ENCODE measurements at regions not wholly inside any gene's neighbourhood (a gene's known extent, or its start where the extent isn't known, plus 50 kb on each side); places are given as distances from the start of the nearest gene placed in this dataset.

DNA sequence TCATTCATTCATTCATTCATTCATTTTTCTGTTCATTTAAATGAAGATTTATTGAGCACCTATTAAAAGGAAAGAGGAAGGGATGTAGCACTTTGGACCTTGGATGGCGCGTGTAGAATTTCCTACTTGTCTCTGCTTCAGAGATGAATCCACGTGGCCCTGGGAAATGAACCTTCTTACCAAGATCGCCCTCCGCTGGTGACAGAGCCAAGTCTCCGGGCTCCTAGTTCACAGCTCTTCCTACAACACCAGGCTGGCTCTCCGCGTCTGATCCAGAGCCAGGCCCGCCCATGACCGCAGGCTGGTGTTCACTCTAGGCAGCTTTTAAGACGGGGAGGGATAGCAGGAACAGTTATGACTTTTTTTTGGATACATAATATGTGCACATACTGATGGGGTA, 70.9 kb upstream of the PIWIL1 start:
- no peaks in the 10 kb centered on the region for H3K9me3 ChIP-seq (ENCODE audit: low read depth, low read length)
- TF ChIP-seq, protein P1, sequence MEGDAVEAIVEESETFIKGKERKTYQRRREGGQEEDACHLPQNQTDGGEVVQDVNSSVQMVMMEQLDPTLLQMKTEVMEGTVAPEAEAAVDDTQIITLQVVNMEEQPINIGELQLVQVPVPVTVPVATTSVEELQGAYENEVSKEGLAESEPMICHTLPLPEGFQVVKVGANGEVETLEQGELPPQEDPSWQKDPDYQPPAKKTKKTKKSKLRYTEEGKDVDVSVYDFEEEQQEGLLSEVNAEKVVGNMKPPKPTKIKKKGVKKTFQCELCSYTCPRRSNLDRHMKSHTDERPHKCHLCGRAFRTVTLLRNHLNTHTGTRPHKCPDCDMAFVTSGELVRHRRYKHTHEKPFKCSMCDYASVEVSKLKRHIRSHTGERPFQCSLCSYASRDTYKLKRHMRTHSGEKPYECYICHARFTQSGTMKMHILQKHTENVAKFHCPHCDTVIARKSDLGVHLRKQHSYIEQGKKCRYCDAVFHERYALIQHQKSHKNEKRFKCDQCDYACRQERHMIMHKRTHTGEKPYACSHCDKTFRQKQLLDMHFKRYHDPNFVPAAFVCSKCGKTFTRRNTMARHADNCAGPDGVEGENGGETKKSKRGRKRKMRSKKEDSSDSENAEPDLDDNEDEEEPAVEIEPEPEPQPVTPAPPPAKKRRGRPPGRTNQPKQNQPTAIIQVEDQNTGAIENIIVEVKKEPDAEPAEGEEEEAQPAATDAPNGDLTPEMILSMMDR (IDR thresholded peaks at IDR 0.05; ENCODE audit: extremely low read depth, low read depth, low read length), result no peak
- H3K36me3 ChIP-seq (ENCODE audit: insufficient read depth, low read length), result no peaks in the 10 kb centered on the region
- no peak overlapping the region for H3K4me2 ChIP-seq (ENCODE audit: insufficient read depth, low read length)
- H3K79me2 ChIP-seq (ENCODE audit: insufficient read depth, low read length), result no peaks in the 10 kb centered on the region
- DNase-seq (ENCODE audit: insufficient read length, low spot score, missing footprints), result no peak
- H3K27ac ChIP-seq (ENCODE audit: low read depth, low read length), result no peak overlapping the region
- no peaks in the 10 kb centered on the region for H3K4me1 ChIP-seq (ENCODE audit: insufficient read depth, low read length)
- H3K27me3 ChIP-seq (ENCODE audit: insufficient read depth, low read length), result no peaks in the 10 kb centered on the region
- no peak overlapping the region for H2AFZ ChIP-seq (ENCODE audit: low read length)
- no peak overlapping the region for H3K4me3 ChIP-seq (ENCODE audit: insufficient read depth, low read length)
- H4K20me1 ChIP-seq (ENCODE audit: insufficient read depth, low read length), result no peaks in the 10 kb centered on the region

DNA sequence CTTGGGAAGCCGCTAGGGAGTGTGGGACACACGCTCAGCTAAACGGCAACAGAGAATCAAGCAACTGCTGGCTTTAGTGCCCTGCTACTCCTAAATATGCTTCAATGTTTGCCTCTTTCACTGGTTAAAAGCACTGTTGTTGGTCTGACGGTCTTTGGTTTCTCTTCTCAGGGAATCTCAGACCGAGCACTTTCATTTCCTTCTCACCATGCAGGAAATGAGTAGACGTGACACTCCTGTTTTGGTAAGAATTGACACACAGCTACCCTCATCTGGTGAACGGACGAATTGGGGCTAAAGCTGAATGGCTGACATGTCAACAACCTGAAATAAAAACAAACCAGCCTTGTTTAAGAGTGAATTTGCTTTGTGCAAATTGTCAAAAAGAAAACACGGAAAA, 57.5 kb upstream of the PIWIL1 start:
- H4K20me1 ChIP-seq (ENCODE audit: insufficient read depth, low read length), result no peaks in the 10 kb centered on the region
- peak overlapping the region; percentile 27 for H3K4me3 ChIP-seq (ENCODE audit: insufficient read depth, low read length)
- no peak for DNase-seq (ENCODE audit: insufficient read length, low spot score, missing footprints)
- no peaks in the 10 kb centered on the region for H3K27me3 ChIP-seq (ENCODE audit: insufficient read depth, low read length)
- TF ChIP-seq, protein P1 (IDR thresholded peaks at IDR 0.05; ENCODE audit: extremely low read depth, low read depth, low read length), result no peak
- H3K4me1 ChIP-seq (ENCODE audit: insufficient read depth, low read length), result no peaks in the 10 kb centered on the region
- H3K4me2 ChIP-seq (ENCODE audit: insufficient read depth, low read length), result no peak overlapping the region
- no peaks in the 10 kb centered on the region for H3K36me3 ChIP-seq (ENCODE audit: insufficient read depth, low read length)
- H3K27ac ChIP-seq (ENCODE audit: low read depth, low read length), result no peak overlapping the region
- no peaks in the 10 kb centered on the region for H3K79me2 ChIP-seq (ENCODE audit: insufficient read depth, low read length)
- H2AFZ ChIP-seq (ENCODE audit: low read length), result peak overlapping the region; percentile 25
- no peaks in the 10 kb centered on the region for H3K9me3 ChIP-seq (ENCODE audit: low read depth, low read length)

DNA sequence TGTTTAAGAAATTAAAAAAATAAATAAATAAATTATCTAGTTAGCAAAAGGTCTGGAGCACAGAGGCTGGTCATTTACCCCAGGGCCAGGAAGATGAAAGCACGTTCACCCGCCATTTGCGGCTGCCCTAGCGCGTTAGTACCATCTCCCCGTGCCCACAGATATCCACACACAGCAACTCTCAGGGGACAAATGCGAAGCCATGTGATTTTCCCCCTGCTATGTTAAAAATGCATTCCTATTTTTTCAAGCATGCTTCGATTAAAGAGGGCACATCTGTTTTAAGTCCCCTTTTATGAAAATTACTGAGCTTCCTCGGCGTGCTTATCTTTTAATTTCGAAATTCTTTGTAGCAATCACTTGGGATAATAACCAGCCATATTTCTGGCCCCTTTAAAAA, 56.9 kb upstream of the PIWIL1 start:
- Histone ChIP-seq H2AFZ (ENCODE audit: low read length) (no peak overlapping the region), H3K4me2 (ENCODE audit: insufficient read depth, low read length) (no peak overlapping the region), H3K4me1 (ENCODE audit: insufficient read depth, low read length) (no peaks in the 10 kb centered on the region), H3K79me2 (ENCODE audit: insufficient read depth, low read length) (no peaks in the 10 kb centered on the region), H3K27me3 (ENCODE audit: insufficient read depth, low read length) (no peaks in the 10 kb centered on the region), H3K36me3 (ENCODE audit: insufficient read depth, low read length) (no peaks in the 10 kb centered on the region), H3K4me3 (ENCODE audit: insufficient read depth, low read length) (no peak overlapping the region), H3K27ac (ENCODE audit: low read depth, low read length) (no peak overlapping the region), H4K20me1 (ENCODE audit: insufficient read depth, low read length) (no peaks in the 10 kb centered on the region), H3K9me3 (ENCODE audit: low read depth, low read length) (no peaks in the 10 kb centered on the region)
- TF ChIP-seq, protein P1 (IDR thresholded peaks at IDR 0.05; ENCODE audit: extremely low read depth, low read depth, low read length), result no peak
- no peak for DNase-seq (ENCODE audit: insufficient read length, low spot score, missing footprints)

DNA sequence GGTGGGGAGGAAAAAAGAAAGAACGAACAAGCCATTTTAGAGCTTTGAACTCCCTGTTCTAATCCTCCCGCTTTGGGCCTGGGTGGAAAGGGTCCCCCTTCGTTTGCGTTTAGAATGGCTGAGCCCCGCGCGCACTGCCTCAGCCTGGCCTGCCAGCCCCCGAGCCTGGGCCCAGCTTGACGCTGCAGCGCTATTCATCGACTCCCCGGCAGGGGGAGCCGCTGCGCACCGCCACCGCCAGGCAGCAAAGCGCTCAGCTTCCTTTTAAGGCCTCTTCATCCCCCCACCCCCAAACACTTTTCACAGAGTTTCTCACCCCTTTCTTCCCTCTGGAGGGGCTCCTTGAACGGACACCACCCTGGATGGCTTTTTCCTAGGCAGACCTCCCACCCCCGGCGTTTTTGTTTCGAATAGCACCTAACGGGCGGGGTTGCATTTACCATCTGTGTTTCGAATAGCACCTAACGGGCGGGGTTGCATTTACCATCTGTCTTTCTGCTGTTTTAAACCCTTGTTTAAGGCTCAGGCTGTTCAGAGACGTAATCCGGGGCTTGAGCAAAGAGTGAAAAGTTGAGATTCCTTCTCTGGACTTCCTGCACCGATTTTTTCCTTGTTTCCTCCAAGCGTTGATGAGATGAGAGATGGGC, 56.4 kb upstream of the PIWIL1 start:
- TF ChIP-seq, protein P1 (IDR thresholded peaks at IDR 0.05; ENCODE audit: extremely low read depth, low read depth, low read length), result peak; percentile 21
- no peaks in the 10 kb centered on the region for H3K27me3 ChIP-seq (ENCODE audit: insufficient read depth, low read length)
- H3K27ac ChIP-seq (ENCODE audit: low read depth, low read length), result no peak overlapping the region
- H3K9me3 ChIP-seq (ENCODE audit: low read depth, low read length), result no peaks in the 10 kb centered on the region
- no peak overlapping the region for H3K4me2 ChIP-seq (ENCODE audit: insufficient read depth, low read length)
- no peak for DNase-seq (ENCODE audit: insufficient read length, low spot score, missing footprints)
- no peaks in the 10 kb centered on the region for H4K20me1 ChIP-seq (ENCODE audit: insufficient read depth, low read length)
- no peaks in the 10 kb centered on the region for H3K36me3 ChIP-seq (ENCODE audit: insufficient read depth, low read length)
- no peaks in the 10 kb centered on the region for H3K4me1 ChIP-seq (ENCODE audit: insufficient read depth, low read length)
- H3K4me3 ChIP-seq (ENCODE audit: insufficient read depth, low read length), result no peak overlapping the region
- H2AFZ ChIP-seq (ENCODE audit: low read length), result no peak overlapping the region
- H3K79me2 ChIP-seq (ENCODE audit: insufficient read depth, low read length), result no peaks in the 10 kb centered on the region

All from osteoblast (primary cell).